Astrocyte (in vitro differentiated cells and primary cell): ENCODE measurements at regions not wholly inside any gene's neighbourhood (a gene's known extent, or its start where the extent isn't known, plus 50 kb on each side); places are given as distances from the start of the nearest gene placed in this dataset.

Source experiments
- DNase-seq: peaks from one replicate; pipeline ENCODE4 v3.0.0-alpha.2; 2010; ENCODE audit warnings: low read depth
- FAIRE-seq: peaks from 2 replicates; lab custom pipeline; 2011; peaks lifted over from hg19 to GRCh38; lab: Jason Lieb, UNC
- H2AFZ ChIP-seq: 2 replicates; pipeline ENCODE4 v1.6.0; 2012; ENCODE audit warnings: low read depth, low read length, inconsistent platforms
- H3K27ac ChIP-seq: 2 replicates; pipeline ENCODE4 v1.5.1; 2011; ENCODE audit warnings: low read depth, low read length, inconsistent platforms
- H3K27me3 ChIP-seq: 2 replicates; pipeline ENCODE4 v1.6.0; 2011; ENCODE audit warnings: low read length, inconsistent platforms; ENCODE audit not compliant: insufficient read depth
- H3K36me3 ChIP-seq: 2 replicates; pipeline ENCODE4 v1.5.1; 2011; ENCODE audit warnings: low read length, inconsistent platforms; ENCODE audit not compliant: insufficient read depth
- H3K4me1 ChIP-seq: 2 replicates; pipeline ENCODE4 v1.5.1; 2011; ENCODE audit warnings: low read length, inconsistent platforms; ENCODE audit not compliant: insufficient read depth
- H3K4me2 ChIP-seq: 2 replicates; pipeline ENCODE4 v1.6.0; 2012; ENCODE audit warnings: low read length, inconsistent platforms
- H3K4me3 ChIP-seq: 2 replicates; pipeline ENCODE4 v1.5.1; 2011; ENCODE audit warnings: low read depth, mild to moderate bottlenecking, low read length, inconsistent platforms; ENCODE audit not compliant: insufficient read depth
- H3K79me2 ChIP-seq: 2 replicates; pipeline ENCODE4 v1.6.0; 2012; ENCODE audit warnings: mild to moderate bottlenecking, low read length, inconsistent platforms; ENCODE audit not compliant: insufficient read depth
- H3K9ac ChIP-seq: 2 replicates; pipeline ENCODE4 v1.6.0; 2012; ENCODE audit warnings: mild to moderate bottlenecking, low read length, inconsistent platforms
- H3K9me3 ChIP-seq: 2 replicates; pipeline ENCODE4 v1.5.1; 2012; ENCODE audit warnings: low read depth, mild to moderate bottlenecking, low read length, inconsistent platforms; ENCODE audit not compliant: insufficient read depth
- H4K20me1 ChIP-seq: 2 replicates; pipeline ENCODE4 v1.6.0; 2012; ENCODE audit warnings: low read length, inconsistent platforms; ENCODE audit not compliant: insufficient read depth
- H3K27ac Mint-ChIP-seq: one replicate; pipeline ENCODE4 v1.8.0; 2021; ENCODE audit warnings: mild to moderate bottlenecking, mixed read lengths; ENCODE audit not compliant: unreplicated experiment
- H3K27me3 Mint-ChIP-seq: one replicate; pipeline ENCODE4 v1.8.0; 2021; ENCODE audit warnings: low read depth, mixed read lengths; ENCODE audit not compliant: unreplicated experiment
- H3K36me3 Mint-ChIP-seq: one replicate; pipeline ENCODE4 v1.8.0; 2021; ENCODE audit warnings: low read depth, mixed read lengths; ENCODE audit not compliant: unreplicated experiment
- H3K4me1 Mint-ChIP-seq: one replicate; pipeline ENCODE4 v1.8.0; 2021; ENCODE audit warnings: low read depth, mixed read lengths; ENCODE audit not compliant: unreplicated experiment
- H3K4me3 Mint-ChIP-seq: one replicate; pipeline ENCODE4 v1.8.0; 2021; ENCODE audit warnings: mild to moderate bottlenecking, moderate library complexity, mixed read lengths; ENCODE audit not compliant: unreplicated experiment
- H3K9me3 Mint-ChIP-seq: one replicate; pipeline ENCODE4 v1.8.0; 2021; ENCODE audit warnings: mild to moderate bottlenecking, mixed read lengths; ENCODE audit not compliant: unreplicated experiment
- CTCF ChIP-seq: IDR thresholded peaks from 2 replicates; pipeline ENCODE4 v1.5.1; 2011; ENCODE audit warnings: low read depth, mild to moderate bottlenecking, inconsistent platforms, low read length, moderate library complexity; ENCODE audit not compliant: insufficient read depth
- EZH2 ChIP-seq: IDR thresholded peaks from 2 replicates; pipeline ENCODE4 v1.6.1; 2012; ENCODE audit warnings: mild to moderate bottlenecking, low read length, inconsistent platforms; ENCODE audit not compliant: insufficient read depth

- Histone ChIP-seq H3K36me3 (no peaks in the 10 kb centered on the region), H3K79me2 (no peaks in the 10 kb centered on the region), H3K9me3 (no peaks in the 10 kb centered on the region), H3K4me1 (no peaks in the 10 kb centered on the region), H3K27me3 (no peaks in the 10 kb centered on the region), H2AFZ (no peak overlapping the region), H3K9ac (no peak overlapping the region), H3K27ac (no peak overlapping the region), H4K20me1 (no peaks in the 10 kb centered on the region), H3K4me3 (no peak overlapping the region), H3K4me2 (no peak overlapping the region)
- Mint-ChIP-seq H3K9me3 (no peaks in the 10 kb centered on the region), H3K36me3 (no peaks in the 10 kb centered on the region), H3K4me3 (no peak overlapping the region), H3K27me3 (peaks cover 6% of the 10 kb centered on the region), H3K4me1 (no peaks in the 10 kb centered on the region), H3K27ac (no peak overlapping the region)
- FAIRE-seq: no peak
- no peak for DNase-seq
- TF ChIP-seq CTCF: no peak
- TF ChIP-seq EZH2: no peak
Observed at GRCh38 chrX:40524423-40524822, 56.3 kb upstream of the ATP6AP2 start.

GRCh38 chrX:40523852-40524251, 56.9 kb upstream of the ATP6AP2 start:
- no peaks in the 10 kb centered on the region for H3K9me3 ChIP-seq
- FAIRE-seq: no peak
- Mint-ChIP-seq H3K4me3 (no peak overlapping the region), H3K4me1 (no peaks in the 10 kb centered on the region), H3K9me3 (no peaks in the 10 kb centered on the region), H3K27ac (no peak overlapping the region), H3K36me3 (no peaks in the 10 kb centered on the region), H3K27me3 (peaks cover 6% of the 10 kb centered on the region)
- H3K27me3 ChIP-seq: no peaks in the 10 kb centered on the region
- H3K9ac ChIP-seq: no peak overlapping the region
- no peak overlapping the region for H3K27ac ChIP-seq
- no peak for DNase-seq
- no peak for TF ChIP-seq CTCF
- TF ChIP-seq EZH2: no peak
- no peaks in the 10 kb centered on the region for H3K79me2 ChIP-seq
- H4K20me1 ChIP-seq: no peaks in the 10 kb centered on the region
- no peaks in the 10 kb centered on the region for H3K36me3 ChIP-seq
- H3K4me2 ChIP-seq: no peak overlapping the region
- no peaks in the 10 kb centered on the region for H3K4me1 ChIP-seq
- no peak overlapping the region for H3K4me3 ChIP-seq
- no peak overlapping the region for H2AFZ ChIP-seq

GRCh38 chrX:40521868-40522450, 58.8 kb upstream of the ATP6AP2 start:
- H2AFZ ChIP-seq: no peak overlapping the region
- FAIRE-seq (no peak), DNase-seq (no peak)
- no peak overlapping the region for H3K4me3 Mint-ChIP-seq
- H4K20me1 ChIP-seq: no peaks in the 10 kb centered on the region
- no peaks in the 10 kb centered on the region for H3K79me2 ChIP-seq
- no peak overlapping the region for H3K27ac Mint-ChIP-seq
- H3K27ac ChIP-seq: no peak overlapping the region
- no peak overlapping the region for H3K4me3 ChIP-seq
- H3K9me3 ChIP-seq: no peaks in the 10 kb centered on the region
- no peak overlapping the region for H3K9ac ChIP-seq
- no peaks in the 10 kb centered on the region for H3K36me3 ChIP-seq
- H3K4me1 Mint-ChIP-seq: no peaks in the 10 kb centered on the region
- H3K4me1 ChIP-seq: no peaks in the 10 kb centered on the region
- peaks cover 5% of the 10 kb centered on the region for H3K27me3 Mint-ChIP-seq
- H3K27me3 ChIP-seq: no peaks in the 10 kb centered on the region
- no peaks in the 10 kb centered on the region for H3K36me3 Mint-ChIP-seq
- no peaks in the 10 kb centered on the region for H3K9me3 Mint-ChIP-seq
- TF ChIP-seq EZH2 (no peak), CTCF (no peak)
- no peak overlapping the region for H3K4me2 ChIP-seq
